ENCODE measurements at regions not wholly inside any gene's neighbourhood (a gene's known extent, or its start where the extent isn't known, plus 50 kb on each side); places are given as distances from the start of the nearest gene placed in this dataset.

DNA sequence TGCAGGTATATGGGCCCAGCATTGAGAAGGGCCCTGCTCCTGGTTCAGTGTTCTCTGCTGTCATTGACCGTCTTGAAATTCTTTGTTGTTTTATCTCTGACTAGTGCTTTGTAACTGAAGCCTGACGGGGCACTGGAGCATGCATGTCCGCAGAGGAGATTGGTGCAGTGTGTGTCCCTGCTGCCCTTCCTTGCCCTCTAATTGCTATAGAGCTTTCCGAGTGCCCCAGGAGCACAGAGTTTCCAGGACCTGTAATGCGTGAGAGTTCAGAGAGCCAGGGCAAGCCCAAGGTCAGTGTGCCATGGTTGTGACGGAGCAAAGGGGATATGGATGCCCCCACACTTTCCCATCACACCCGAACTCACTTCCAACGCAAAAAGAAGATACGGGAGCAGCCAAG lies 174.3 kb upstream of the UBE3A start:
- no peak overlapping the region for H3K4me2 ChIP-seq (ENCODE audit: low read depth, low read length, poor library complexity, severe bottlenecking)
- no peak overlapping the region for H2AFZ ChIP-seq (ENCODE audit: low read depth, low read length, severe bottlenecking)
- H3K4me3 ChIP-seq (ENCODE audit: insufficient read depth, low read length, poor library complexity, severe bottlenecking), result no peak overlapping the region
- H3K9ac ChIP-seq (ENCODE audit: low read length), result no peak overlapping the region
- no peaks in the 10 kb centered on the region for H3K9me2 ChIP-seq (replicated peaks; ENCODE audit: insufficient read depth, low read length)
- H3K36me3 ChIP-seq (ENCODE audit: low read length), result no peaks in the 10 kb centered on the region
- no peak overlapping the region for H3K27ac ChIP-seq (ENCODE audit: low read depth, low read length)
- H3F3A ChIP-seq (ENCODE audit: insufficient read depth), result no peaks in the 10 kb centered on the region
- H3K79me2 ChIP-seq (ENCODE audit: insufficient read depth, low read length), result no peaks in the 10 kb centered on the region
- no peaks in the 10 kb centered on the region for H4K20me1 ChIP-seq (ENCODE audit: low read depth, low read length)
- TF ChIP-seq CTCF (IDR thresholded peaks at IDR 0.05; ENCODE audit: insufficient read depth, low read length, poor library complexity, severe bottlenecking) (no peak), EZH2phosphoT487 (conservative IDR thresholded peaks at IDR 0.05; ENCODE audit: low read length) (no peak)
- no peaks in the 10 kb centered on the region for H3K27me3 ChIP-seq (ENCODE audit: low read length)
- H3K9me3 ChIP-seq (ENCODE audit: insufficient read depth, low read length), result no peaks in the 10 kb centered on the region

- H3K27me3 ChIP-seq (ENCODE audit: low read length), result no peaks in the 10 kb centered on the region
- H3K27ac ChIP-seq (ENCODE audit: low read depth, low read length), result no peak overlapping the region
- no peaks in the 10 kb centered on the region for H3K9me3 ChIP-seq (ENCODE audit: insufficient read depth, low read length)
- H3K9ac ChIP-seq (ENCODE audit: low read length), result no peak overlapping the region
- no peak overlapping the region for H3K4me3 ChIP-seq (ENCODE audit: insufficient read depth, low read length, poor library complexity, severe bottlenecking)
- H3K9me2 ChIP-seq (replicated peaks; ENCODE audit: insufficient read depth, low read length), result no peaks in the 10 kb centered on the region
- H3K4me2 ChIP-seq (ENCODE audit: low read depth, low read length, poor library complexity, severe bottlenecking), result no peak overlapping the region
- H3K36me3 ChIP-seq (ENCODE audit: low read length), result no peaks in the 10 kb centered on the region
- no peaks in the 10 kb centered on the region for H3K79me2 ChIP-seq (ENCODE audit: insufficient read depth, low read length)
- H2AFZ ChIP-seq (ENCODE audit: low read depth, low read length, severe bottlenecking), result no peak overlapping the region
- H3F3A ChIP-seq (ENCODE audit: insufficient read depth), result no peaks in the 10 kb centered on the region
- H4K20me1 ChIP-seq (ENCODE audit: low read depth, low read length), result no peaks in the 10 kb centered on the region
- TF ChIP-seq EZH2phosphoT487 (conservative IDR thresholded peaks at IDR 0.05; ENCODE audit: low read length) (no peak), CTCF (IDR thresholded peaks at IDR 0.05; ENCODE audit: insufficient read depth, low read length, poor library complexity, severe bottlenecking) (no peak)
These were observed 172.8 kb upstream of the UBE3A start for GRCh38 chr15:25611603-25612002.

- Histone ChIP-seq H3F3A (ENCODE audit: insufficient read depth) (no peaks in the 10 kb centered on the region), H3K36me3 (ENCODE audit: low read length) (no peaks in the 10 kb centered on the region), H3K79me2 (ENCODE audit: insufficient read depth, low read length) (no peaks in the 10 kb centered on the region), H3K9me3 (ENCODE audit: insufficient read depth, low read length) (no peaks in the 10 kb centered on the region), H3K4me2 (ENCODE audit: low read depth, low read length, poor library complexity, severe bottlenecking) (no peak overlapping the region), H2AFZ (ENCODE audit: low read depth, low read length, severe bottlenecking) (no peak overlapping the region), H3K9me2 (replicated peaks; ENCODE audit: insufficient read depth, low read length) (no peaks in the 10 kb centered on the region), H4K20me1 (ENCODE audit: low read depth, low read length) (no peaks in the 10 kb centered on the region), H3K27ac (ENCODE audit: low read depth, low read length) (no peak overlapping the region), H3K4me3 (ENCODE audit: insufficient read depth, low read length, poor library complexity, severe bottlenecking) (no peak overlapping the region), H3K27me3 (ENCODE audit: low read length) (no peaks in the 10 kb centered on the region), H3K9ac (ENCODE audit: low read length) (no peak overlapping the region)
- TF ChIP-seq EZH2phosphoT487 (conservative IDR thresholded peaks at IDR 0.05; ENCODE audit: low read length) (no peak), CTCF (IDR thresholded peaks at IDR 0.05; ENCODE audit: insufficient read depth, low read length, poor library complexity, severe bottlenecking) (no peak)
These were observed 170.5 kb upstream of the UBE3A start for GRCh38 chr15:25609371-25609770.

- H3K9me2 ChIP-seq (replicated peaks; ENCODE audit: insufficient read depth, low read length), result no peaks in the 10 kb centered on the region
- H3K4me3 ChIP-seq (ENCODE audit: insufficient read depth, low read length, poor library complexity, severe bottlenecking), result no peak overlapping the region
- no peak overlapping the region for H2AFZ ChIP-seq (ENCODE audit: low read depth, low read length, severe bottlenecking)
- H3K9ac ChIP-seq (ENCODE audit: low read length), result no peak overlapping the region
- no peaks in the 10 kb centered on the region for H4K20me1 ChIP-seq (ENCODE audit: low read depth, low read length)
- no peaks in the 10 kb centered on the region for H3F3A ChIP-seq (ENCODE audit: insufficient read depth)
- H3K36me3 ChIP-seq (ENCODE audit: low read length), result no peaks in the 10 kb centered on the region
- no peak overlapping the region for H3K27ac ChIP-seq (ENCODE audit: low read depth, low read length)
- H3K9me3 ChIP-seq (ENCODE audit: insufficient read depth, low read length), result no peaks in the 10 kb centered on the region
- H3K27me3 ChIP-seq (ENCODE audit: low read length), result no peaks in the 10 kb centered on the region
- TF ChIP-seq CTCF (IDR thresholded peaks at IDR 0.05; ENCODE audit: insufficient read depth, low read length, poor library complexity, severe bottlenecking), result no peak
- no peak for TF ChIP-seq EZH2phosphoT487 (conservative IDR thresholded peaks at IDR 0.05; ENCODE audit: low read length)
- no peak overlapping the region for H3K4me2 ChIP-seq (ENCODE audit: low read depth, low read length, poor library complexity, severe bottlenecking)
- no peaks in the 10 kb centered on the region for H3K79me2 ChIP-seq (ENCODE audit: insufficient read depth, low read length)
These were observed 170.1 kb upstream of the UBE3A start for GRCh38 chr15:25608926-25609325.

Data from SU-DHL-6 (cell line).